HepG2 (cell line): ENCODE measurements at regions not wholly inside any gene's neighbourhood (a gene's known extent, or its start where the extent isn't known, plus 50 kb on each side); places are given as distances from the start of the nearest gene placed in this dataset.

Source experiments
- ATAC-seq: fragments of 200-7000 bp; cut with Tn5 transposase; 3 replicates; pipeline ENCODE4 v1.9.1; 2020; ENCODE audit warnings: mild to moderate bottlenecking, moderate library complexity
- BruUV-seq: library from RNA; stranded (reverse); fragments of 400-500 nt; replicated peaks from 2 replicates; lab custom pipeline; 2021; lab: Mats Ljungman, UMichigan
- CTCF ChIA-PET: fragments of 300-600 bp; formaldehyde crosslinking; extraction: SDS; loops from one replicate; lab custom pipeline; 2021; ENCODE audit warnings: low total read pairs, inconsistent platforms, low intra/inter-chr PET ratio; lab: Yijun Ruan, JAX
- POLR2A ChIA-PET: fragments of 350-600 bp; sonication (Branson Sonifier 250); formaldehyde crosslinking; loops from one replicate; lab custom pipeline; 2020; ENCODE audit warnings: antibody characterized with exemption, inconsistent platforms; lab: Yijun Ruan, JAX
- DNase-seq: peaks from one replicate; pipeline ENCODE4 v3.0.0-alpha.2; 2015; ENCODE audit warnings: low spot score
- FAIRE-seq: peaks from 3 replicates; lab custom pipeline; 2011; peaks lifted over from hg19 to GRCh38; lab: Jason Lieb, UNC
- H2AFZ ChIP-seq: one replicate; pipeline ENCODE4 v1.6.1; 2011; ENCODE audit warnings: low read length, inconsistent platforms
- H3K27ac ChIP-seq: fragments of 300-600 bp; 3 replicates; pipeline ENCODE4 v1.8.0; 2011; ENCODE audit warnings: mixed run types, mild to moderate bottlenecking, mixed read lengths, low read length, inconsistent platforms; ENCODE audit not compliant: insufficient read depth; ENCODE audit errors: extremely low read length
- H3K27me3 ChIP-seq, 2 experiments: fragments of 200-600 bp in 1 of 2; 2 replicates in 1 of 2; 3 replicates in 1 of 2; pipeline versions ENCODE4 v1.6.0 to v1.8.0; 2011; ENCODE audit warnings: low read length in 2 of 2, mild to moderate bottlenecking in 2 of 2, moderate library complexity in 2 of 2, inconsistent platforms in 1 of 2; ENCODE audit not compliant: insufficient read depth in 2 of 2, control insufficient read depth in 1 of 2
- H3K36me3 ChIP-seq, 2 experiments: fragments of 200-600 bp in 1 of 2; replicated peaks in 1 of 2; 2 replicates in 1 of 2; 3 replicates in 1 of 2; pipeline versions ENCODE4 v1.5.1 to v1.8.0; 2011; ENCODE audit warnings: low read length in 2 of 2, inconsistent platforms in 1 of 2; ENCODE audit not compliant: insufficient read depth in 2 of 2, control insufficient read depth in 1 of 2
- H3K4me1 ChIP-seq: 2 replicates; pipeline ENCODE4 v1.5.1; 2012; ENCODE audit warnings: low read length, inconsistent platforms; ENCODE audit not compliant: insufficient read depth
- H3K4me2 ChIP-seq: 2 replicates; pipeline ENCODE4 v1.6.0; 2011; ENCODE audit warnings: low read depth, low read length, inconsistent platforms
- H3K4me3 ChIP-seq, 3 experiments: fragments of 200-600 bp in 1 of 3; sonication (generic), shearing (Covaris generic) in 1 of 3; replicated peaks in 1 of 3; 2 replicates each; pipeline ENCODE4 v1.5.1; 2011 to 2016; ENCODE audit warnings: low read length in 3 of 3, inconsistent platforms in 2 of 3, low read depth in 2 of 3, mild to moderate bottlenecking in 2 of 3, control low read depth in 1 of 3, mixed read lengths in 1 of 3; ENCODE audit not compliant: insufficient read depth in 1 of 3
- H3K79me2 ChIP-seq: one replicate; pipeline ENCODE4 v1.6.1; 2011; ENCODE audit warnings: low read length, inconsistent platforms; ENCODE audit not compliant: insufficient read depth
- H3K9ac ChIP-seq: 2 replicates; pipeline ENCODE4 v1.6.0; 2011; ENCODE audit warnings: mild to moderate bottlenecking, low read depth, low read length, inconsistent platforms; ENCODE audit not compliant: insufficient read depth
- H3K9me3 ChIP-seq: 2 replicates; pipeline ENCODE4 v1.5.1; 2012; ENCODE audit warnings: mild to moderate bottlenecking, low read length
- H4K20me1 ChIP-seq: 2 replicates; pipeline ENCODE4 v1.6.0; 2011; ENCODE audit warnings: inconsistent platforms, mild to moderate bottlenecking, low read length, moderate library complexity; ENCODE audit not compliant: insufficient read depth
- AKNA ChIP-seq: sonication (generic); formaldehyde crosslinking; IDR thresholded peaks from 2 replicates; pipeline ENCODE4 v1.4.0; 2020; ENCODE audit warnings: missing genetic modification reagents, borderline replicate concordance
- SRSF9 ChIP-seq: fragments of 200-400 bp; formaldehyde crosslinking; IDR thresholded peaks from 2 replicates; pipeline ENCODE4 v1.6.1; 2018; ENCODE audit warnings: borderline replicate concordance, mild to moderate bottlenecking, low read depth, low read length; ENCODE audit not compliant: insufficient read depth, poor library complexity, severe bottlenecking
- ZFP37 ChIP-seq: sonication (generic); formaldehyde crosslinking; IDR thresholded peaks from 2 replicates; pipeline ENCODE4 v1.4.0; 2020; ENCODE audit warnings: missing genetic modification reagents, borderline replicate concordance
- ZGPAT ChIP-seq: IDR thresholded peaks from 2 replicates; pipeline ENCODE4 v1.6.1; 2016; ENCODE audit warnings: mild to moderate bottlenecking
- ZNF136 ChIP-seq: sonication (generic); formaldehyde crosslinking; IDR thresholded peaks from 2 replicates; pipeline ENCODE4 v1.8.1; 2022; ENCODE audit warnings: low read depth, mild to moderate bottlenecking, moderate library complexity, missing genetic modification reagents
- ZNF143 ChIP-seq: sonication (generic); formaldehyde crosslinking; IDR thresholded peaks from 2 replicates; pipeline ENCODE4 v1.4.0; 2020; ENCODE audit warnings: missing genetic modification reagents
- ZNF629 ChIP-seq: sonication (generic); formaldehyde crosslinking; conservative IDR thresholded peaks from 2 replicates; pipeline ENCODE4 v1.5.0; 2020; ENCODE audit warnings: missing genetic modification reagents
- WGBS: methylation state at CpG from one replicate; pipeline ENCODE4 v1.1.6; 2017; ENCODE audit warnings: low lambda C conversion rate; 5-methylcytosine and 5-hydroxymethylcytosine counted together
- in situ Hi-C: cut with HindIII; loops from 2 replicates; pipeline ENCODE4 v1.10.0; 2017; ENCODE audit warnings: low pct_unique_long_range_greater_than_20kb; ENCODE audit not compliant: extremely low pct_ligation_motif_present
- intact Hi-C: fragments of 100-400 bp; cut with micrococcal nuclease; formaldehyde crosslinking; loops from one replicate; pipeline ENCODE4 v1.10.0; 2022; ENCODE audit not compliant: unreplicated experiment
- TF ChIP-seq, protein P1 (sequence below): fragments of 450-650 bp; IDR thresholded peaks from 2 replicates; pipeline ENCODE4 v1.6.1; 2017
- TF ChIP-seq, protein P2 (sequence below): sonication (generic); formaldehyde crosslinking; IDR thresholded peaks from 2 replicates; pipeline ENCODE4 v1.4.0; 2020; ENCODE audit warnings: missing genetic modification reagents

DNA sequence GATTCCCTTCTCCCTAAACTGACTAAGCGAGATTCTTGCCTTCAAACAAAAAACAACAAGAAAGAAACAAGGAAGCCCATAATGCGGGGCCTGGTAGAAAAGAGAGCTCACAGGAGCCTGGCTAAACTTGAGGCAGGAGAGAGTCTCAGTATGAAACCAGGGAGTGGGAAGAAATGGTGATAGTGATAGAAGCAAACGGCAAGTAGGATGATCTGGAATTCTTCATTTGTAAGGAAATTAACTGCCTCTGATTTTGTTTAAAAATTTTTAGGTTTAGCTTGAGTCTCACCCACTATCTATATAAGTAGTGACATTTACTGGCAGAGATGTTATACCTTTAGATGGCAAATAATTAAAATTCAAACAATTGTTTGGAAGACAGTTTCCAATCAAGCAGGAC lies 1356.5 kb upstream of the LRRTM1 start (continued):
- TF ChIP-seq ZNF143 (CRISPR knock-in tag) (no peak), ZNF136 (CRISPR knock-in tag) (no peak), AKNA (CRISPR knock-in tag) (no peak), ZFP37 (no peak)
- TF ChIP-seq, all 625 proteins: peak for 0

- peak; percentile 18 for DNase-seq
- ATAC-seq, result no peak
- no TSS peak for BruUV-seq
Observed at GRCh38 chr2:81658227-81658626, 1353.7 kb upstream of the LRRTM1 start.

More at GRCh38 chr2:81658227-81658626, 1353.7 kb upstream of the LRRTM1 start:
- Histone ChIP-seq H3K4me2 (no peak overlapping the region), H3K27ac (no peak overlapping the region), H3K4me3 (no peak overlapping the region), H3K36me3 (no peaks in the 10 kb centered on the region), H3K9ac (no peak overlapping the region), H3K4me1 (no peaks in the 10 kb centered on the region), H3K79me2 (no peaks in the 10 kb centered on the region)
- intact Hi-C loops, result no loop called here
- no peak for TF ChIP-seq ZNF629 (CRISPR knock-in tag)
- TF ChIP-seq ZGPAT (CRISPR knock-in tag), result no peak
- no peak for TF ChIP-seq SRSF9
- no peak for TF ChIP-seq ZNF143 (CRISPR knock-in tag)
- TF ChIP-seq, protein P1, sequence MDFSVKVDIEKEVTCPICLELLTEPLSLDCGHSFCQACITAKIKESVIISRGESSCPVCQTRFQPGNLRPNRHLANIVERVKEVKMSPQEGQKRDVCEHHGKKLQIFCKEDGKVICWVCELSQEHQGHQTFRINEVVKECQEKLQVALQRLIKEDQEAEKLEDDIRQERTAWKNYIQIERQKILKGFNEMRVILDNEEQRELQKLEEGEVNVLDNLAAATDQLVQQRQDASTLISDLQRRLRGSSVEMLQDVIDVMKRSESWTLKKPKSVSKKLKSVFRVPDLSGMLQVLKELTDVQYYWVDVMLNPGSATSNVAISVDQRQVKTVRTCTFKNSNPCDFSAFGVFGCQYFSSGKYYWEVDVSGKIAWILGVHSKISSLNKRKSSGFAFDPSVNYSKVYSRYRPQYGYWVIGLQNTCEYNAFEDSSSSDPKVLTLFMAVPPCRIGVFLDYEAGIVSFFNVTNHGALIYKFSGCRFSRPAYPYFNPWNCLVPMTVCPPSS, result no peak
- TF ChIP-seq, protein P2, sequence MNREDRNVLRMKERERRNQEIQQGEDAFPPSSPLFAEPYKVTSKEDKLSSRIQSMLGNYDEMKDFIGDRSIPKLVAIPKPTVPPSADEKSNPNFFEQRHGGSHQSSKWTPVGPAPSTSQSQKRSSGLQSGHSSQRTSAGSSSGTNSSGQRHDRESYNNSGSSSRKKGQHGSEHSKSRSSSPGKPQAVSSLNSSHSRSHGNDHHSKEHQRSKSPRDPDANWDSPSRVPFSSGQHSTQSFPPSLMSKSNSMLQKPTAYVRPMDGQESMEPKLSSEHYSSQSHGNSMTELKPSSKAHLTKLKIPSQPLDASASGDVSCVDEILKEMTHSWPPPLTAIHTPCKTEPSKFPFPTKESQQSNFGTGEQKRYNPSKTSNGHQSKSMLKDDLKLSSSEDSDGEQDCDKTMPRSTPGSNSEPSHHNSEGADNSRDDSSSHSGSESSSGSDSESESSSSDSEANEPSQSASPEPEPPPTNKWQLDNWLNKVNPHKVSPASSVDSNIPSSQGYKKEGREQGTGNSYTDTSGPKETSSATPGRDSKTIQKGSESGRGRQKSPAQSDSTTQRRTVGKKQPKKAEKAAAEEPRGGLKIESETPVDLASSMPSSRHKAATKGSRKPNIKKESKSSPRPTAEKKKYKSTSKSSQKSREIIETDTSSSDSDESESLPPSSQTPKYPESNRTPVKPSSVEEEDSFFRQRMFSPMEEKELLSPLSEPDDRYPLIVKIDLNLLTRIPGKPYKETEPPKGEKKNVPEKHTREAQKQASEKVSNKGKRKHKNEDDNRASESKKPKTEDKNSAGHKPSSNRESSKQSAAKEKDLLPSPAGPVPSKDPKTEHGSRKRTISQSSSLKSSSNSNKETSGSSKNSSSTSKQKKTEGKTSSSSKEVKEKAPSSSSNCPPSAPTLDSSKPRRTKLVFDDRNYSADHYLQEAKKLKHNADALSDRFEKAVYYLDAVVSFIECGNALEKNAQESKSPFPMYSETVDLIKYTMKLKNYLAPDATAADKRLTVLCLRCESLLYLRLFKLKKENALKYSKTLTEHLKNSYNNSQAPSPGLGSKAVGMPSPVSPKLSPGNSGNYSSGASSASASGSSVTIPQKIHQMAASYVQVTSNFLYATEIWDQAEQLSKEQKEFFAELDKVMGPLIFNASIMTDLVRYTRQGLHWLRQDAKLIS, result no peak
- TF ChIP-seq, all 625 proteins: peak for 0
- Histone ChIP-seq H4K20me1 (no peaks in the 10 kb centered on the region), H3K9me3 (peaks cover 87% of the 10 kb centered on the region), H3K27me3 (no peaks in the 10 kb centered on the region), H2AFZ (no peak overlapping the region)
- ChIA-PET CTCF (no interaction called here), POLR2A (no interaction called here)
- no peak for FAIRE-seq
- 11% methylated on average over 4 of the region's 4 CpGs for WGBS
- in situ Hi-C loops, result no loop called here
